ENCODE measurements at regions not wholly inside any gene's neighbourhood (a gene's known extent, or its start where the extent isn't known, plus 50 kb on each side); places are given as distances from the start of the nearest gene placed in this dataset.
"Not testable (repeated sequence)": the region's sequence is repeated elsewhere in the genome, so short reads cannot be mapped to it uniquely, and the experiment has no call there.

- DNase-seq = no peak
- no peak overlapping the region for H3K4me3 Mint-ChIP-seq (ENCODE audit: unreplicated experiment)
- peaks cover 5% of the 10 kb centered on the region for H3K9me3 Mint-ChIP-seq (ENCODE audit: unreplicated experiment)
- no peak overlapping the region for H3K27ac Mint-ChIP-seq (ENCODE audit: unreplicated experiment)
- H3K27me3 Mint-ChIP-seq (ENCODE audit: unreplicated experiment) = no peaks in the 10 kb centered on the region
- no peak for TF ChIP-seq CTCF (IDR thresholded peaks at IDR 0.05; ENCODE audit: partially characterized antibody, unreplicated experiment)
- H3K36me3 Mint-ChIP-seq (ENCODE audit: unreplicated experiment) = peaks cover 14% of the 10 kb centered on the region
- H3K4me1 Mint-ChIP-seq (ENCODE audit: low read depth, unreplicated experiment) = peaks cover 3% of the 10 kb centered on the region
Observed at GRCh38 chr2:222364285-222364895, 60.0 kb upstream of the SGPP2 start.

- DNase-seq; H3K4me3 Mint-ChIP-seq (ENCODE audit: unreplicated experiment); H3K4me1 Mint-ChIP-seq (ENCODE audit: low read depth, unreplicated experiment); H3K9me3 Mint-ChIP-seq (ENCODE audit: unreplicated experiment); H3K27ac Mint-ChIP-seq (ENCODE audit: unreplicated experiment); H3K27me3 Mint-ChIP-seq (ENCODE audit: unreplicated experiment): not testable (repeated sequence)
- peaks cover 41% of the 10 kb centered on the region for H3K36me3 Mint-ChIP-seq (ENCODE audit: unreplicated experiment)
Observed at GRCh38 chr2:222368280-222368679, 56.1 kb upstream of the SGPP2 start.

GRCh38 chr2:222372993-222373392 is 51.4 kb upstream of the SGPP2 start:
- no peak for DNase-seq
- Mint-ChIP-seq H3K27ac (ENCODE audit: unreplicated experiment) (no peak overlapping the region), H3K4me1 (ENCODE audit: low read depth, unreplicated experiment) (peaks cover 3% of the 10 kb centered on the region), H3K9me3 (ENCODE audit: unreplicated experiment) (peaks cover 5% of the 10 kb centered on the region), H3K36me3 (ENCODE audit: unreplicated experiment) (peaks cover 46% of the 10 kb centered on the region), H3K4me3 (ENCODE audit: unreplicated experiment) (no peak overlapping the region), H3K27me3 (ENCODE audit: unreplicated experiment) (no peaks in the 10 kb centered on the region)
- TF ChIP-seq CTCF (IDR thresholded peaks at IDR 0.05; ENCODE audit: partially characterized antibody, unreplicated experiment) = no peak

All from glutamatergic neuron (in vitro differentiated cells).